ACC112 (cell line): ENCODE measurements at regions not wholly inside any gene's neighbourhood (a gene's known extent, or its start where the extent isn't known, plus 50 kb on each side); places are given as distances from the start of the nearest gene placed in this dataset.
A peak's percentile ranks its signal among the peaks of the same experiment; 100 is the strongest.

Source experiments
- H2AFZ ChIP-seq: fragments of 200-600 bp; sonication (generic); one replicate; pipeline ENCODE4 v1.6.0; 2017; ENCODE audit warnings: antibody characterized with exemption, low read length; ENCODE audit not compliant: unreplicated experiment
- H3K27ac ChIP-seq: fragments of 200-600 bp; sonication (generic); 2 replicates; pipeline ENCODE4 v1.5.1; 2014; ENCODE audit warnings: low read depth, mild to moderate bottlenecking, antibody characterized with exemption, low read length, moderate library complexity
- H3K27me3 ChIP-seq: fragments of 200-600 bp; sonication (generic); 2 replicates; pipeline ENCODE4 v1.6.1; 2014; ENCODE audit warnings: mild to moderate bottlenecking, antibody characterized with exemption, low read length, moderate library complexity, mixed read lengths; ENCODE audit not compliant: insufficient read depth
- H3K36me3 ChIP-seq: fragments of 200-600 bp; sonication (generic); 2 replicates; pipeline ENCODE4 v1.6.1; 2016; ENCODE audit warnings: mild to moderate bottlenecking, antibody characterized with exemption, low read length, moderate library complexity, mixed read lengths; ENCODE audit not compliant: insufficient read depth
- H3K4me1 ChIP-seq: fragments of 200-600 bp; sonication (generic); one replicate; pipeline ENCODE4 v1.6.1; 2016; ENCODE audit warnings: low read length, mixed read lengths; ENCODE audit not compliant: insufficient read depth, unreplicated experiment, control insufficient read depth
- H3K4me3 ChIP-seq: fragments of 200-600 bp; sonication (generic); 2 replicates; pipeline ENCODE4 v1.5.1; 2014; ENCODE audit warnings: mild to moderate bottlenecking, low read depth, low read length
- H3K79me2 ChIP-seq: fragments of 200-600 bp; sonication (generic); one replicate; pipeline ENCODE4 v1.6.0; 2016; ENCODE audit warnings: low read length; ENCODE audit not compliant: control insufficient read depth, unreplicated experiment, insufficient read depth

DNA sequence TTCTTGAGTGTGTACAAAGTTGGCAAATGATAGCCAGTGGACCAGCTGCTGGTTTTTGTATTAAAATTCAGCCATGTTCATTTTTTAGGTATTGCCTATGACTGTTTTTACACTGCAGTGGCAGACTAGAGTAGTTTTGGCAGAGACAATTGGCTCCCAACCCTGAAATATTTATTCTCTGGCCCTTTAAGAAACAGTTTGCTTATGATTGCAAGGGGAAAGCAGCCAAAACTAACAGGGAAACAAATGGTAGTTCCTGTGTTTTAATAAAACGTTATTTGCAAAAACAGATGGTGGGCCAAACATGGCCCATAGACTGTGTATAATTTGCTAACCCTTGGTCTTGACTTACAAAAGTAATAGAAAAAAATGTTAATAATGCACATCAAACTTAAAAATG is 110.2 kb downstream of the ALX1 start:
- H3K27me3 ChIP-seq = peaks cover 7% of the 10 kb centered on the region; the same call in 1 of the 2 replicates
- H3K27ac ChIP-seq = no peak overlapping the region
- H3K4me3 ChIP-seq = no peak overlapping the region
- H3K4me1 ChIP-seq = no peaks in the 10 kb centered on the region
- no peaks in the 10 kb centered on the region for H3K36me3 ChIP-seq
- no peaks in the 10 kb centered on the region for H3K79me2 ChIP-seq
- no peak overlapping the region for H2AFZ ChIP-seq

DNA sequence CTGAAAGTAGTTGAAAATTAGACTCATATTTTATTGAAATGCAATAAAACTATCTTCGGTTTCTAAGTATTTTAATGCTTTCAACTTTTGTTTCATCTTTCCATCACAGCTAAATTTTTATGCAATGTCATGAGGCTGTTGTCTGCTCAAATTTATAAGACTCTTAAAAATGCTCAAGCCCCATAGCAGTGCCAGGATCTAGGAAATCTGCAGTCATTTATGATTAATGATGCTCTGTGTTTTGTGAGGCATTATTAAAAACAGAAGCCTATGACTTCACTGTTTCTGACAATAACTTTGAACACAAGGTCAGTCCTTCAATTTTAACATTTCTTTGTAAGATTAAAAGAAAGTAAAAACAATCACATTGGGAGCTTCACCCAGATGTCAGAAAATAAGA is 112.5 kb downstream of the ALX1 start:
- no peak overlapping the region for H3K27ac ChIP-seq
- no peak overlapping the region for H3K4me3 ChIP-seq
- no peak overlapping the region for H2AFZ ChIP-seq
- H3K36me3 ChIP-seq = no peaks in the 10 kb centered on the region
- H3K4me1 ChIP-seq = no peaks in the 10 kb centered on the region
- no peaks in the 10 kb centered on the region for H3K79me2 ChIP-seq
- H3K27me3 ChIP-seq = peaks cover 4% of the 10 kb centered on the region; the same call in 1 of the 2 replicates

DNA sequence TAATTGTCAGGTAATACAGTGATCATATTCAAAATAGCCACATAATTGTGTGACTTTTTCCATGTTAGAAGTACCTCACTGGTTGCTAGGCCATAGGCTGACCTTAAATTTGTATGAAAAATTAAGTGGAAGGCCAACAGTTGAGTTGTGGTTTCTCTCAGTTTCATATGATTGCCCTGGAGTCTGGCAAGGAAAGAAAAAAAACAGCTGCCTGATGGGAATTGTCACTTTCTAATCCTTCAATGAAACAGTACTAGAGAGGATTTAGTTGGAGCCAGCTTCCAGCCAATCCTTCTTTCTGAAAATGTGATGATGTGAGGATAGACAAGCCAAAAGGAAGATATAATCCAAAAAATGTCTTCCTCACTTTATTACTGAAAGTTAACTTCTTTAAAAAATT is 113.6 kb downstream of the ALX1 start:
- Histone ChIP-seq H3K4me3 (no peak overlapping the region), H3K27me3 (peaks cover 4% of the 10 kb centered on the region; the same call in 1 of the 2 replicates), H3K36me3 (no peaks in the 10 kb centered on the region), H3K4me1 (no peaks in the 10 kb centered on the region), H3K27ac (no peak overlapping the region), H2AFZ (no peak overlapping the region), H3K79me2 (no peaks in the 10 kb centered on the region)

DNA sequence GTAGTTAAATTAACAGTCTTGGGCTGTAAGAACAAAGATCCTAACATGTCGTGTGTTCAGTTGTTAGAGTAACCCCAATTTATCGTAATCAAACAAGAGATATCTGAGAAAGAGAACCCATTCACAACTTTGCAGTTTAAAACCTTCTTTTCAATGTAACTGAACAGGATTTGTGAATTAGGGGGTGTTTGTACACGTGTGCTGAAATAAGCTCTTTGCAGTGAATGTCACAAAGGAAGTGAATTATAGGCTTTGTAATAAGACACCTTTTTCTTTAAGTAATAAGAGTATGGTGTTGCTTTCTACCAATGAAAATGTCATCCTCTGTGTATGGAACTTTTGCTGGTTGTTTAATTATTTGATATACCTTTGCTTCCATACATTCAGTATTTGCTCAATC is 114.0 kb downstream of the ALX1 start:
- H3K27ac ChIP-seq = no peak overlapping the region
- H3K79me2 ChIP-seq = no peaks in the 10 kb centered on the region
- peaks cover 4% of the 10 kb centered on the region; the same call in 1 of the 2 replicates for H3K27me3 ChIP-seq
- no peak overlapping the region for H3K4me3 ChIP-seq
- no peaks in the 10 kb centered on the region for H3K36me3 ChIP-seq
- no peak overlapping the region for H2AFZ ChIP-seq
- no peaks in the 10 kb centered on the region for H3K4me1 ChIP-seq

DNA sequence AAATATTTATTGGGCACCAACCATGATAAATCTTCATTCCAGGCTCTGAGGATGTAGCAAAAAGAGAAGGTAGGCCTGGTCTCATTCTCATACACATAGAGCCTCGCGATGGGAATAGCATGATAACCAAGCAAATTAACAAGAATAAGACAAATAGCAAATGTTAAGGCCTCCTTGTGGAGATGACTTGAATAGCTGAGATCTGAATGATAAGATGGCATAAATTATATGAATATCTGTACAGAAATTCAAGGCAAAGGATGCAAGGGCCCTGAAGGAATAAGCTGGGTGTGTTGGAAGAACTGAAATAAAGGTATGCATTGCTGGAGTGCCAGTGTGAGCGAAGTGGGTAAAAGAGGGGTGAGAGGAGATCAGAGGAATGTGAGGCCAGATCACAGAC is 114.8 kb downstream of the ALX1 start:
- Histone ChIP-seq H3K79me2 (no peaks in the 10 kb centered on the region), H3K27me3 (peaks cover 9% of the 10 kb centered on the region), H3K27ac (no peak overlapping the region), H3K4me1 (no peaks in the 10 kb centered on the region), H3K36me3 (no peaks in the 10 kb centered on the region), H2AFZ (no peak overlapping the region), H3K4me3 (no peak overlapping the region)

DNA sequence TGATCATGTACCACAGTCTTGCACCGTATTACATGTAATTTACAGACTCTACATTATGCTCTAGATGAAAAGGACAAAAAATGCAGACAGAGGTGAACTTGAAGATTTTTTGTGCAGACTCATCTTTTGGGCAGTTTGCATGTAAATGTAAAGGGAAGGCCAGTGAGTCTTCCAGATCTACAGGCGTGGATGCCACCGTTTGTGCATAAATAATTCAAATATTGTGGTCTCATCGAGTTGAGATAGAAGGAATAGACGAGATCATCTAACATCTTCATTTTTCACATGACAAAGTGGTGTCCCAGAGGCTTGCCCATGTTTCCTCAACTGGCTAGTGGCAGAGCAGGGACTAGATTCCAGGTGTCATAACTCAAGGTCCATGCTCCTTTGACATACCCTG is 125.2 kb downstream of the ALX1 start:
- Histone ChIP-seq H3K27ac (no peak overlapping the region), H3K36me3 (no peaks in the 10 kb centered on the region), H3K79me2 (no peaks in the 10 kb centered on the region), H3K27me3 (peaks cover 24% of the 10 kb centered on the region), H3K4me1 (no peaks in the 10 kb centered on the region), H2AFZ (no peak overlapping the region), H3K4me3 (no peak overlapping the region)

DNA sequence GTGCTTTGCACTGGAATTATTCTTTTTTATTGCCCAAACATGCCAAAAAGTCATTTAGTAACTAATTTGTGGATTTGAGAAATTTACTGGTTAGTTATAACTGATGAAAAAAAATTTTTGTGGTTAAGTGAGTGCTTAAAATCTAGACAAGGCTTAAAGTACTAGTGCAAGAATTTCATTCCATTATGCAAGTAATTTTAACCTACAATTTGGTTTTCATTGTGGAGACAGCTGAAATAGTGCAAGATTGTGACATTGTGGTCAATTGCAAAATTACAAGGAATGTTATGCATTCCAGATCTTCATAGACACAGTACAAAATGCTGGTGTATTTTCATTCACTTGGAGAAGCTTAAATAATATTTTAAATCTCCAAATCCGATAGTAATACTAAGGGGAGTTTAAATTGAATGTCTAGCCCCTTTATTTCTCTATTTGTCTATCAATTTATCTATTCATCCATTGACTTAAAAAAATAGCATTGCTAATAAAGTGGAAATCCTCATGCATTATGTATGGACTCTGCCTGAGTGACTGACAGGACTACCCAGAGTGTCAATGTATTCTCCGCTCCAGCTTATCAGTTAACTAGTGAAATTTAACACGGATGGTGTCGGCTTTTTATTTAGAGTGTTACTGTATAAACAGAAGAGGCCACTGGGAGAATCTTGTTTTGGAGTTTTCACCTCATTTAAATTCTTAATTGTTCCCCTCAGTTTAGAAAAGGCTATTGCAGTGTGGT is 125.9 kb downstream of the ALX1 start:
- H2AFZ ChIP-seq = no peak overlapping the region
- H3K36me3 ChIP-seq = no peaks in the 10 kb centered on the region
- H3K79me2 ChIP-seq = no peaks in the 10 kb centered on the region
- no peaks in the 10 kb centered on the region for H3K4me1 ChIP-seq
- H3K4me3 ChIP-seq = no peak overlapping the region
- no peak overlapping the region for H3K27ac ChIP-seq
- H3K27me3 ChIP-seq = peaks cover 24% of the 10 kb centered on the region

DNA sequence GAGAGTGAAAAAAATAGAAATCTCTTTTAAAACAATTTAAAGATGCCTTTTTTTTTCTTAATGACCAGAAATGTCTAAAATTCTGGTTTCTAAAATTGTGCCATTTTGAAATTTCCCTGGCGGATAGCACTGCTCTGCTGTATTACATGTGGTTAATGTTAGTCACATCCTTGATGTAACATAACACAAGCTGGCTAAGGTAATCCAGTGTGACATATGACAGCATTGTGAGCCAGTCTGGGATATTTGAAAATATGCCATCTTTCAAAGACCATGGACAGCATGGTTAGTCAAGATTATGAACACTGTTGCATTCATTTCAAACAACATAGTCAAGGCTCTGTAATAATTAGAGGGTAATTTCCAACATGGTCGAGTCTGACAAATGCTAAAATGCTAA is 133.2 kb downstream of the ALX1 start:
- Histone ChIP-seq H3K36me3 (no peaks in the 10 kb centered on the region), H3K27ac (no peak overlapping the region)

DNA sequence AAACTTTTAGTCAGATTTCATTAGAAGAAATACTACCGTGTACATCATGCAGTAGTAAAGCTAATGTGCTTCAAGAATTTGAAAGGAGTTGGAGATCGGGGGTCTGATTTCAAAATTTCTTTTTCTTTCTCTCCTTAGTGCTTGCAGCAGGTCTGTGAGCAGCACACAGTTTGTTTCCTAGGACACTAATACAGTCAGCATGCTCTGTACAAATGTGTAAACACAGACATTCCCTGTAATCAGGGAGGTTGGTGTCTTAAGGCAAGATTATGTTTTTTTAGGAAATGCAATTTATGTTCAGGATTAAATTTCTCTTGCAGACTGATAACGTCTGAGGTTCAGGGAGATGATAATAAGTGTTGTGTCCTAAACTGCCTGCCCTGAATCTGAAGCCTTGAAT is 142.7 kb downstream of the ALX1 start:
- no peak overlapping the region for H3K4me3 ChIP-seq
- H3K27ac ChIP-seq = no peak overlapping the region
- H3K27me3 ChIP-seq = peaks cover 56% of the 10 kb centered on the region
- H2AFZ ChIP-seq = no peak overlapping the region
- H3K4me1 ChIP-seq = no peaks in the 10 kb centered on the region
- H3K36me3 ChIP-seq = no peaks in the 10 kb centered on the region
- H3K79me2 ChIP-seq = no peaks in the 10 kb centered on the region

More for the DNA sequence above, 133.2 kb downstream of the ALX1 start:
- Histone ChIP-seq H3K4me3 (no peak overlapping the region), H3K27me3 (no peaks in the 10 kb centered on the region; the same call in 1 of the 2 replicates), H2AFZ (no peak overlapping the region), H3K4me1 (no peaks in the 10 kb centered on the region), H3K79me2 (no peaks in the 10 kb centered on the region)

DNA sequence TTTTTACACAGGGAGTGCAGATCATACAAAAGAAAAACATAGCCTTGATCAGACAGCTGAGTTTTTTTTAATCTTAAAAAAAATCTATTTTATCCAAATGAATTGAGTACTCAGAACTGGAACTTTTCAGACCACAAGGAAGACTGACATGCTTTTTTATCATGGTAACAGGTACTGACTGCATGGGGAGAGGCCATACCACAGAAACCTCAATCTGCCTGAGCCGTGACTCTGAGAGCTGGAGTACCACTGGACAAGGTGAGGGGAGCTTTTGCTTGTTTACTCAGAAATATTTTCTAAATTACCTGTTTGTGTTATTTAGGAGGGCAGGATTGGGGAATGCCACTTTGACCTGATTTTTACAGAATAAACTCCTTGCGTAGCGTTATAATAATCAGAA is 143.9 kb downstream of the ALX1 start:
- Histone ChIP-seq H3K27ac (no peak overlapping the region), H3K4me1 (no peaks in the 10 kb centered on the region), H2AFZ (no peak overlapping the region), H3K36me3 (no peaks in the 10 kb centered on the region), H3K79me2 (no peaks in the 10 kb centered on the region), H3K4me3 (no peak overlapping the region), H3K27me3 (peaks cover 66% of the 10 kb centered on the region)

DNA sequence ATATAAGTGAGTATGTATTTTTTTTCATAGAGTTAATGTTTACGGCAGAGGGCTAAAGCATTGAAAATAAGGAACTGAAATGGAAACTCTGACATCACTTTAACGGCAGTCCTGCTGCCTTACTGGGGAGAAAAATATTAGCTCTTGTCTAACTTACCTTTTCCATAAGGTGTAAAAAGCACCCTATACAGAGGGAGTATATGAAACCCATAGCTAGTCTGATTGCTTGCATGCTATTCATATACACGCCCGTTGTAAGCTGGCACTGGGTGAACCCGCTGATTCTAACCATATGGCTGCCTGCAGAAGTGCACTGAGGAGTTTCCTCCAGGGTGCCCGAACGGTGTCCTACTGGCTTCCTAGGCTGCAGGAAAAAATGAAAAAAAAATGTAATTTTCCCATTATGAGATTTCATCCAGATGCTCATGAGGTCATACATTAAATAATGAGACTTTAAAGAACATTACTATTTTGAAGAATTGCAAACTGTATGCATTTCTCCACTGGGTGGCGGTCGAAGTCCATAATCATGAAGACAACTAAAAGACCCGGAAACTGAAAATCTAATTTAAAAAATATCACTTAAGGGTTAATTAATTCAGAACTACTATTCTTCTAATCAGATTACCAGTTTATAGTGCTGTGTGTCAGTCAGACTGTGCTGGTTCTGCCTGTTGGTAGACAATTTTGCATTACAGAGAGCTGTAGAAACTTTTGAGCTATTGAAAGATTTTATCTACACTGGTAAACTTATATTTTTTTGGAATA is 144.7 kb downstream of the ALX1 start:
- no peak overlapping the region for H3K27ac ChIP-seq

More for the DNA sequence above, 144.7 kb downstream of the ALX1 start:
- Histone ChIP-seq H2AFZ (no peak overlapping the region), H3K4me1 (no peaks in the 10 kb centered on the region), H3K79me2 (no peaks in the 10 kb centered on the region), H3K27me3 (peaks cover 69% of the 10 kb centered on the region), H3K4me3 (peak overlapping the region; percentile 57), H3K36me3 (no peaks in the 10 kb centered on the region)
